SIG-M5 treated with dmso at 0.1 percent for 504 hours (cell line): ENCODE measurements at regions not wholly inside any gene's neighbourhood (a gene's known extent, or its start where the extent isn't known, plus 50 kb on each side); places are given as distances from the start of the nearest gene placed in this dataset.
"Not testable (repeated sequence)": the region's sequence is repeated elsewhere in the genome, so short reads cannot be mapped to it uniquely, and the experiment has no call there.

Experiments used
- DNase-seq: peaks from one replicate; lab custom pipeline; 2025; ENCODE audit not compliant: unreplicated experiment; lab: John Stamatoyannopoulos, UW

- no peak for DNase-seq
Measured at GRCh38 chr5:111983459-111983858, 226.5 kb upstream of the NREP start.

- DNase-seq = no peak
Measured at GRCh38 chr5:111977436-111977829, 220.4 kb upstream of the NREP start.

- no peak for DNase-seq
Measured at GRCh38 chr5:111976705-111977435, 219.9 kb upstream of the NREP start.

- no peak for DNase-seq
Measured at GRCh38 chr5:111975133-111975532, 218.1 kb upstream of the NREP start.

- DNase-seq = no peak
Measured at GRCh38 chr5:111973961-111974360, 217.0 kb upstream of the NREP start.

GRCh38 chr5:111972548-111972947 is 215.6 kb upstream of the NREP start:
- DNase-seq = no peak

GRCh38 chr5:111972080-111972479 is 215.1 kb upstream of the NREP start:
- no peak for DNase-seq

- no peak for DNase-seq
Measured at GRCh38 chr5:111968459-111968858, 211.5 kb upstream of the NREP start.

- no peak for DNase-seq
Measured at GRCh38 chr5:111967463-111967862, 210.5 kb upstream of the NREP start.

GRCh38 chr5:111966290-111966689 is 209.3 kb upstream of the NREP start:
- DNase-seq = no peak

GRCh38 chr5:111963555-111963954 is 206.6 kb upstream of the NREP start:
- DNase-seq = no peak

- no peak for DNase-seq
Measured at GRCh38 chr5:111962906-111963305, 205.9 kb upstream of the NREP start.

- DNase-seq = no peak
Measured at GRCh38 chr5:111961862-111962261, 204.9 kb upstream of the NREP start.

GRCh38 chr5:111960476-111961215 is 203.7 kb upstream of the NREP start:
- no peak for DNase-seq

- no peak for DNase-seq
Measured at GRCh38 chr5:111958851-111959250, 201.9 kb upstream of the NREP start.

- not testable (repeated sequence) for DNase-seq
Measured at GRCh38 chr5:111956765-111957164, 199.8 kb upstream of the NREP start.

GRCh38 chr5:111954516-111955395 is 197.8 kb upstream of the NREP start:
- DNase-seq = no peak

GRCh38 chr5:111953351-111954127 is 196.5 kb upstream of the NREP start:
- no peak for DNase-seq

GRCh38 chr5:111952555-111952954 is 195.6 kb upstream of the NREP start:
- no peak for DNase-seq

- no peak for DNase-seq
Measured at GRCh38 chr5:111950660-111951059, 193.7 kb upstream of the NREP start.
